HG03378 (cell line): ENCODE measurements at regions not wholly inside any gene's neighbourhood (a gene's known extent, or its start where the extent isn't known, plus 50 kb on each side); places are given as distances from the start of the nearest gene placed in this dataset.
"Not testable (repeated sequence)": the region's sequence is repeated elsewhere in the genome, so short reads cannot be mapped to it uniquely, and the experiment has no call there.

Source experiments
- ATAC-seq: cut with Tn5 transposase; IDR thresholded peaks from one replicate; pipeline ENCODE4 v1.9.1; 2021; ENCODE audit warnings: mild to moderate bottlenecking, moderate library complexity; ENCODE audit not compliant: unreplicated experiment

DNA sequence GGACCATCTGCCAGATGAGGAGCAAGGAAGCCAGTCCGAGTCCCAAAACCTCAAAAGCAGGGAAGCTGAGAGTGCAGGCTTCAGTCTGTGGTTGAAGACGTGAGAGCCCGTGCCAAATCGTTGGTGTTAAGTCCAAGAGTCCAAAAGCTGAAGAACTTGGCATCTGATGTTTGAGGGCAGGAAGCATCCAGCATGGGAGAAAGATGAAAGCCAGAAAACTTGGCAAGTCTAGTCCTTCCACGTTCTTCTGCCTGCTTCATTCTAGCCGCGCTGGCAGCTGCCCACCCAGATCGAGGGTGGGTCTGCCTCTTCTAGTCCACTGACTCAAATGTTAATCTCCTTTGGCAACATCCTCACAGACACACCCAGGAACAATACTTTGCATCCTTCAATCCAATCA lies 293.8 kb downstream of the RDH14 start:
- not testable (repeated sequence) for ATAC-seq

DNA sequence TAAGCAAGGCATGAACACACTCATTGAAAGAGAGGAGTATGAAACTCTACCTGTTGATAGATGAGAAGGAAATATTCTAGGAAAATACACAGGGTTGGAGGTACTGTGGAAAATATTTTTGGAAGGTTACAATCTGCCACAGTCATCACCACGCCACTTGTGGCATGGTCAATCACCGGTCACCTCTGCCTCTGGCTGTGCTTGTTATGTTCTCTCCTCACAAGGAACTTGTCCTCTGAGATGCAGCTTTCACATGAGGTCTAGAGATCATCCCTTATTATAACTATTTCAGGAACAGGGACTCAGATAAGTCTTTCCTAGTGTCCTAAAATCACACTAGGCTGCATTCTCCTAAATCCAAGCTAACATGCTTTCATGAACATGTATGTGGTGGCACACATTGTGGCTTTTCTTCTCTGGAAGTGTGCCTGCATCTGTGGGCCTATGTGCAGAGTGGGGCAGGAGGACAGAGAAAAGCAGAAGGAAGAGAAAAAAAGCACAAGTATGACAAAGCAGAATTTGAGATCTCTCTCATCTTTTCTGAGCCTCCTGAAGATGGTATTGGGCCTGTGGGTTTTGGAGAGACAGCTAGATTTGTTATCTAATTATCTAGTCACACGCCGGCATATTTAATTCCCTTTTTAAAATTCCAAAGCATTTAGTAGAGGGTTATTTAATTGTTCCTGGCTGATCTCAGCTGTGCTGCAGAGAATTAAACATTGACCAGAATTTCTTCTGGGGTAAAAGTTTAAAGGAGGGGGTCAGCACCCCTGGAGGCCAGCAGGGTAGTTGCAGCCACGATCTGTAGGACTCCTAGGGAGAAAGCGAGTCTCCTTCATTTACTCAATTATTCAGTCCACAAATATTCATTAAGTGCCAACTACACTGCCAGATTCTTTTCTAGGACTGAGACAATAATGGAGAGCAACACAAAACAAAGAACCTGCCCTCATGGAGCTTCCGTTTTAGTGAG lies 294.6 kb downstream of the RDH14 start:
- ATAC-seq: no peak

DNA sequence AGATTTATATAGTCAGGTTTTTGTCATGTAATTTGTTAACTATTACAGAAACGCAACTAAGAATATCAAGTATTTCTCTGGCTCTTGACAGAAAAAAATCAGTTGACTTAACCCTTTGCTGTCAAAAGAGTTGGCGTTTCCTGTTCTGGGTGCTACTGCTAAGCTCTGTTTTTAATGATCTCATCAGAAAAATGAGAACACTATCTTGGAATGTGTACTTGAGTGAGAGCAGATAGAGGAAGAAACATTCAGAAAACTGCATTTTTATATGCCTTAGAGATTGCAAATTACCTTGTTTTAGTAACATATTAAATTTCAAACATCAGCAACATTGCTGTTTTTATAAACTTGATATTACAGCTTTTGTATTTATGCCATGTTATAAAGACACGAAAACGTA lies 297.9 kb downstream of the RDH14 start:
- ATAC-seq: no peak

DNA sequence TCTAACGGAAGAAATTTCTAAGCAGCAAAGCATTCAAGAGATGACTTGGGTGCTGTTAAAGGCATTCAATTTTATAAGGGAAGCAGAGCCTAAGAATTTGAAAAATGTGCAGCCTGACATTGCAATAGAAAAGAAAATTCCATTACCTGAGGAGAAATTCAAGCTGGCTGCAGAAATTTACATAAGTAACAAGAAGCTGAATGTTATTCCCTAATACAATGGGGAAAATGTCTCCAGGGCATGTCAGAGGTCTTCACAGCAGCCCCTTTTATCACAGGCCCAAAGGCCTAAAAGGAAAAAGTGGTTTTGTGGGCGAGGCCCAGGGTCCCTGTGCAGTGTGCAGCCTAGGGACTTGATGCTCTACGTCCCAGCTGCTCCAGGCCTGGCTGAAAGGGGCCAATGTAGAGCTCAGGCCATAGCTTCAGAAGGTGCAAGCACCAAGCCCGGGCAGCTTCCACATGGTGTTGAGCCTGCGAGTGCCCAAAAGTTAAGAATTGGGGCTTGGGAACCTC lies 306.7 kb downstream of the RDH14 start:
- ATAC-seq: no peak

DNA sequence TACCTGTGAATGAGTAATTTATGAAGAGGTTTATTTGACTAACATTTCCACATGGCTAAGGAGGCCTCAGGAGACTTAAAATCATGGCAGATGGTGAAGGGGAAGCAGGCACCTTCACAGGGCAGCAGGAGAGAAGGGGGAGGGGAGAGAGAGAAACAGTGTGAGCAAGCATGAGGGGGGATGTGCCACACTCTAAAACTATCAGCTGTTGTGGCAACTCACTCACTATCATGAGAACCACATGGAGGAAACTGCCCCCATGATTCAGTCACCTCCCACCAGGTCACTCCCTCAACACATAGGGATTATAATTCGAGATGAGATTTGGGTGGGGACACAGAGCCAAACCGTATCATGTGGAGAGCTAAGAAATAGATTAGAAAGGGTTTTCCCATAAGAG lies 309.0 kb downstream of the RDH14 start:
- ATAC-seq: no peak

DNA sequence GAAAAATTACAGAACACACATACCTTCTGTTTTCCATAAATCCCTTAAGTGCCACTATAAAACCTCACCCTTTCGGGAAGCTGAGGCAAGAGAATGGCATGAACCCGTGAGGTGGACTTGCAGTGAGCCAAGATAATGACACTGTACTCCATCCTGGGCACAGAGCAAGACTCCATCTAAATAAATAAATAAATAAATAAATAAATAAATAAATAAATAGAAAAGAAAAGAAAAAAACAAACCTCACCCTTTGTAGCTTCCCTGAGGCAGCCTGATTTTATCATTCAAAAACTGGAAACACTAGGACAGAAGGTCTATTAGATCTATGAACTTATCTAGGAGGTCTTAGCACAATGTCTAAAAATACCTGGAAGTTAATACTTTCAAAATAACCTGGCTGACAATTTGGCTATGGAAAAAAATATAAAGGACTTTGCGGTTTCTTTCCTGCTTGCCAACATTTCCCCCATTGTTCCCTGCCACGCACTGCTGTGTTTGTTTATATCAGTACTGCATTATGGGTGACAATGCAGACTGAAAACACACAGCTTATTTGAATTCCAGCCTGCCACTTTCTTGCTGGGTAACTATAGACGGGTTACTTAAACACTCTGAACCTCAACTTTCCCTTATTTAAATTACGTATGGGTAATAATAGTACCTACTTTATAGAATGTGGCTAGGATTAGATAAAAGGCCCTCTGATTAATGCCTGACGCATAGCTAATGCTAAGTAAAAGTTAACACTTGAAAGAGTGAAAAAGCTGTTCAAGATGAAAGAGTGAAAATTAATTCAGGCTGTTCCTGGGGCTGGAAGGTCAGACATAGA lies 313.0 kb downstream of the RDH14 start:
- no peak for ATAC-seq

DNA sequence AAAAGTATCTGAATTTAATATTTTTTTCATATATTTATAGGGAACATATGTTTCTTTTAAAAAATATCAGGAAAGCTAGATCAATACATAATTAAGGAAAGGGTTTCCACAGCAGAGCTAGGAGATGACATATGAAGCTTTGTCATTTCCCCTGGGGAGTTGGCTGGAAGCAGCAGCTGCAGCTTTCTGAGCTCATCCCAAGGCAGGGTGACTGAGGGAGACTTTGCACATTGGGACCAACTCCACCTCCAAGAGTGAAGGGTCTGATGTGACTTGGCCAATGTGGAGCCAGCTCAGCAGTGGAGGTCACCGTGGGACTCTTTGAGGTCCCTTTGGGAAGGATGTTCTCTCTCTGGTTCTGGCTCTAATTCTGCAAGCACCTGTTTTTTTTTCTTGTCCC lies 315.1 kb downstream of the RDH14 start:
- ATAC-seq: no peak

DNA sequence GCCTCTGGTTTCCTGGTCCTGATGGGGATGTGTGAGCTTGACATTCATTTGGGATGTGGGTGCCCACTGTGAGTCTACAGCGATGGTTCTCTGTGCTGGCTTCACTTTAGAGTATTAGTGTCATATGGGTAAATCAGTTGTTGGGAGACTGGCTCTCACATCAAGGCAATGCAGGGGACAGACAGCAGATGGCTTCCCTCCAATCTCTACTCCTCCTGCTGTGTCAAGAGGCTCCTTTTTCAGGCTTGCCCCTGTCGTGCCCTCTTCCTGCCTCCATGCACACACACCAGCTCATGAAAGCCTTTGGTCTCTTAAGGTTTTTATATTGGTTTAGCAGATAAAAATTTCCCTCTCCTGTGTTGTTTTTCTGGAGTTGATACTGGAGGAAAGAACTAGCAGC lies 315.6 kb downstream of the RDH14 start:
- no peak for ATAC-seq

DNA sequence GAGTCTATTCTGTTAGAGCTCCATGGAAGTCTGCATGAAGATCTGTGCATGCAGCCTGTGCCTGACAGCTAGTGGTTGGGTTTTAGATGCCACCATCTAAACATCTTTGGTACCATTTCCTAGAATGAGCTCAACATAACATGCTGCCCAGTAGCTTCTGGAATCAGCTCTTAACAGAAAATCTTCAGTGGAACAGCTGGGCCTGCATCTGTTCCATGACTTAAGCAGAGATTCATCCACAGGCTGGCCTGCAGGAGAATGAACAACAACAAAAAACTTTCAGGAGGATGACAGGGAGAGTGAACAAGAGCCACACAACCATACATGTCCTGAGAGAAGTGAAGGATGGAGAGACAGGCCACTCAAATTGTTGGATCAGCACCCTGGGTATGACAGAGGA lies 316.6 kb downstream of the RDH14 start:
- ATAC-seq: no peak

DNA sequence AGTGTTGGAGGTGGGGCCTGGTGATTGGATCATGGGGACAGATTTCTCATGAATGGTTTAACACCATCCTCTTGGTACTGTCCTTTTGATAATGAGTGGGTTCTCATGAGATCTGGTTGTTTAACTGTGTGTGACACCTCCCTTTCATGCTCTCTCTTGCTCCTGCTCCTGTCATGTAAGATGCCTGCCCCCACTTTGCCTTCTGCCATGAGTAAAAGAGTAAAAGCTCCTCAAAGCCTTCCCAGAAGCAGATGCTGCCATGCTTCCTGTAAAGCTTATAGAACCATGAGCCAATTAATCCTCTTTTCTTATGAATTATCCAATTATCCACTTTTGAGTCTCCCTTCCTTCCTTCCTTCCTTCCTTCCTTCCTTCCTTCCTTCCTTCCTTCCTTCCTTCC lies 317.7 kb downstream of the RDH14 start:
- no peak for ATAC-seq

DNA sequence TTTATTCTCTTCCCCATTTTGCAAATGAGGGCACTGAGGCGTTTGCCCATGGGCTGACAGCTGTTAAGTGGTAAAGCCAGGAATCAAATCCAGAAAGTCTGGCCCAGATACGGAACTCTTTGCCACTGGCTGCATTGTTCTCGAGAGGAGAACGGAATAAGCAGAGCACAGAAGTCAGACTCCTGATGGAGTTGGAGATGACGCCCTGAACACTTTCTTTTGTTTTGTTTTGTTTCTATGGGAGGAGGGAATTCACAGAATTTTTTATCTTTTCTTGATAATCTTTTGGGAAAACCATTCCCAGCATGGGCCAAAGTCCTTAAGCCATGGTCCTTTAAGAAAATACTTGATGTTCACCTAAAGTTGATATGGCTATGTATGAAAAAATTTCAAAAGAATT lies 322.2 kb downstream of the RDH14 start:
- ATAC-seq: no peak

DNA sequence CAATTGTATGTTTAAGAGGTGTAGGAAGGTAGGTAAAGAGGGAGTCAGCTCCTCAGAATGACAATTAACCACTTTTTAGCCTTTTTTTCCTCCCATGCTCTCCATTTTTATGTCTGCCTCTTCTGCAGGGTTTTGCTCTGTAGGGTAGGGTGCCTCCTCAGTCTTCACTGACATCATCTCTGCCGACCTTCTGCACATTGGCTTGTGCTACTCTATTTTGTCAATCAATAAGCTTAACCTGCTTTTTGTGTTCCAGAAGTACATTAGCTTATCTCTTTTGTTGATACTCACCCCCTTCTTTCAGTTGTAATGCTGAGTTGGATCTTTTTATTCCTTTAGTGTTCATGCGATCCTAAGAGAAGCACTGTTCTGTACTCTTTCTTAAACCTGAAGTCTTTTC lies 323.2 kb downstream of the RDH14 start:
- no peak for ATAC-seq

DNA sequence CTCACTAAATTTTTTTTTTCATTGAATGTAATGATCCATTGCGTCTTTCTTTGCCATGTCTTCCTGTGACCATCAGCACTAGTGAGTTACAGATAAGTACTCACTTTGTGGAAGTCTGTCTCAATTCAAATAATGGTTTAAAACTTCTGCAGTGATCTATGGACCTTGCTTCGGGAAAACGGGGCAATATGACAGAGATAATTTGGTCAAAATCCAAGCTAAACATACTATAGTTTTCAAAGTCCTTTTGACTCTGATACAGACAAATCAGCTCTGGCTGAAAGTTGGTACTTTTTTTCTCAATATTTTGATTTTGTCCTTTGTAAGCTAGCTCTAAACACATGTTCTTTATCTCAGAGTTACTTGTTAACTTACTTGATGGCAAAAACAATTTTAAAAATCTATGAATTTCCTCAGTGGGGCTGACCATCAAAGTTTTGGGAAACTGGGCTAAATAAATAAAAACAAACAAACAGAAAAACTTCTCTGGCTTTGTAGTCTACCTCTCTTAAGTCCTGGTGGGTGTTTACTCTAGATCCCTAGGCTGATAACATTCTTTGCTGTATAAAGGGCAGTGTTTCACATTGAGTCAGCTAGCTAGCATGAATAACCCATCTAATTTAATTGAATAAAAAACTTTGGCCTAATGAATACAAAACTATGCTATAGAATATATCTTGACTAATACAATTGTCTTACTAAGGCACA lies 327.6 kb downstream of the RDH14 start:
- no peak for ATAC-seq

DNA sequence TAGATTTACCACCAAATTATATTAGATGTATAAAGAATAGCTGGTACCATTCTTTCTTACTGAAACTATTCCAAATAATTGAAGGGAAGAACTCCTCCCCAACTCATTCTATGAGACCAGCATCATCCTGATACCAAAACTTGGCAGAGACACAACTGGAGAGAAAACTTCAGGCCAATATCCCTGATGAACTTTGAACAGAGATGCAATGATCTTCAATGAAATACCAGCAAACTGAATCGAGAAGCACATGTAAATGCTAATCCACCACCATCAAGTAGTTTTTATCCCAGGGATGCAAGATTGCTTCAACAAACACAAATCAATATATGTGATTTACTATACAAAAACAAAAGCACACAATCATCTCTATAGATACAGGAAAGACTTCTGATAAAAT lies 329.8 kb downstream of the RDH14 start:
- no peak for ATAC-seq

DNA sequence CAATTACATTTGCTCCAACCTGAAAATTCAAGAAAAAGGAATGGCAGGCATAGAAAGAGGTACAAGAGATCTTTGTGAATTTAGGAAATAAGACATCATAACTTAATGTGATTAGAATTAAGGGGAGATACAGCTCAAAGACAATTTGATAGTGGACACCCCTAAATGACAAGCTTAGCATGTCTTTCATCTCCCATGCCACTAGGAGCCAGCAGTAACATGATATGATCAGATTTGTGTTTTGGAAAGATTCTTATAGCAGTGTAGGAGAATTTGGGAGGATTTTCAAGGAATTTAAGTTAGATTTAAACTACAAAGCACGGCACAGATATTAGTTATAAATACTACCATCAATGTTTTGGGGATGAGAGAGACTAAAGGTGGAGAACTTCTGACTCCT lies 340.8 kb downstream of the RDH14 start:
- no peak for ATAC-seq

DNA sequence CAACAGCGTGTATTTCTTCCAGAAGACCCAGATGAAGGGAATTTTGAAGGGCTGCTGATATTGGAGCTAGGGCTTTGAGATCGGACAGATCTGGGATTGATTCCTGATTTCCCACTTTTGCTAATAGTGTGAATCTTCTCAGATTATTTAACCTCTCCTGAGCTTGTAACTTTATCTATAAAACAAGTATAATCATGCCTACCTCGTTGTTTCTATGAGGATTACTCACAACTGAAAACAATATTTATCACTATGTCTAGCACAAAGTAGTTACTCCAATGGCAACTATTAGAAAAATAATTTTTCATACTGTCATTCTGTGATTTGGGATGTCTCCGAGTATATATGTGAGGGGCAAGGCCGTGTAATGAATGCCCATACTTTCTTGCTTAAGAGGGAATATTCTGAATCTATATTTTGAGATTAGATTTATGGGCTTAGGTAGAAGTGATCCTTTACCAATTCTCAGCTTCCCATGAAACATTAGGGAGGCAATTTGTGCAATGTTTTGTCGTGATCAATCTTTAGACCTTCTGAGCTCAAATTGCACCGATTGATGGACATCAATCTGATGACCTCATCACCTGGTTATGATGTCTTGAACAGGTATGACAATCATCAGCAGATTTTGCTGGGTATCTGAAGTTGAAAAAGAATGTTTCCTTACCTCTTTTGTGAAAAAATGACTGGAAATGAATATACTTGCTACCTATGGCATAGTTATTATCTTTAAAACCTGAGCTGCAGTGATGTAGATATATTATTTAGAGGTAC lies 339.9 kb downstream of the KCNS3 start:
- no peak for ATAC-seq

DNA sequence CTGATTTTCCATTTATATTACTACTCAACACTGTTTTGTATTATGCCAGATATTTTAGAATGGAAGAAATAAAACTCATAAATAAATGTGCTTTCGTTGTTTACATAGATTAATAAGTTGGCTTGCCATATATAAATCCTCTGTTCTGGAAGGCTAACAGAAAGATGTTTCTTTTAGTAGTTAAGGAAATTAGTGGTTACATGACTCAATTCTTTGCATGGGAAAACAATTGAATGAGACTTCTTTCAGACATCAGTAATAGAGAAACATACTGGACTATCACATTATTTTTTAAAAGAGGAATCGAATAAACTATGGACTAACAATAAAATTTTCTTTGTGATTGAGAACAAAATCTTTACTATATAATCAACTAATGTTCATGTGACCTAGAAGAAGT lies 336.5 kb downstream of the KCNS3 start:
- ATAC-seq: no peak

DNA sequence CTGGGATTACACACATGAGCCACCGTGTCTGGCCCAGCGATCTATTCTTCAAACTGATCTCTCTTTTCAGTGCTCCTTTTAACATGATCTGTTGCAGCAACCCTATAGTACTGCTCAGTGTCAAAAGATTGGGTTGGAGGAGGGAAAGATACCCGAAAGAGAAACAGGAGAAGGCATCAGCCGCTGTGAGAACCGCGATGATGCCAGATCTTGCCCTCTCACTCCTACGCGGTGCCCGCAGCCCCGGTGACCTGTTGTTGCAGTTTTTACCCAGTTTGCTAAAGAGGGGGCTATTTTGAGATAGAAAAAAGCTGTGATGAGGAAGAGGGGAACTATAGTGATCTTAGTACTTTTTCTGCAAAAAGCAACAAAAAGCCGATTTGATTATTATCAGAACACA lies 335.5 kb downstream of the KCNS3 start:
- no peak for ATAC-seq

DNA sequence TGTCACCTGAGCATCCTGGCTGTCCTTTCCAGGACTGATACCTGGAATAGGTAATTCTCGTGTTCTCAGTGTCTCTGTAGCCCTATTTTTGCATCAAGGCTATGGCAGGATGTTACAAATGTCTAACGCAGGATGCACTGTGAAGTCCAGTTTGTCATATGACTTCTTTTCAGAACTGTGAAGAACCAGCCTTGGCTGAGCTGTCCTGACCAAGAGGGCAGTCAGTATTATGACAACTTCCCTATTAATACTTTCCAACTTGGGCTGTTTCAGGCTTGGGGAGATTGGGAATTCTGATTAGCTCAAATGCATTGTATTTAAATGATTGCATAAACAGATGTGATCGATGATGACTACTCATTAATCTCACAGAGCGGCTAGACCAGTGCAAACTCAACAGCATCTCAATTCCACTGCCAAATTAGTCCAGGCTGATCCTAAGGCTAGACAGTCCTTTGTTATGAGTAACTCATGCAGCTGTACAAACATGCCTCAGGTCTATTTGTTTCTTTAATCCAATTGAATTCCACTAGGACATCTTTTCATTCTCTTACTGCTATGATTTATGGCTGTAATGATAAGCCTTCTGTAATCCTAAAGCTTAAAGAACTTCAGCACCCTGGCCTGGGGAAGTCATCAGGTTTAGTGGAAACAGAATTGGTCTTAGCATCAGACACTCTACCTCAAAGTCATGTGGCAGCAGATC lies 331.6 kb downstream of the KCNS3 start:
- ATAC-seq: no peak

DNA sequence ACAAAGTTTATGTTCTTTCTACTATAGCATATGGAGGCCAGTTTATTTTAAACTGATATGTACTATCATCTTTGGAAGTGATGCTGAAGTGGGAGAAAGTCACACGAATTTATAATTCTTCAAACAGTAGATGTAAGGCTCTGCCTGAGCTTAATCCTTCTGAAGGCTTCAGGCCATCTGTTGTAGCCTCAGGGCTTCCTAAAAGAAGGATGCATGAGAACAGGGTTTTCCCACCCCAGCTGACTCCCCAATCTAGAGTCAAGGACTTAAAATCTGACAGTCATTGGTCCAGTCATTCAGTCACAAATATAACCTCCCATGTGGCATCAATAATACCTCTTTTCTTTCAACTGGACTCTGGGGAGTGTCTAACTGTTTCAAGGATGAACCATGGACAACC lies 330.5 kb downstream of the KCNS3 start:
- no peak for ATAC-seq
